ENCODE measurements at regions not wholly inside any gene's neighbourhood (a gene's known extent, or its start where the extent isn't known, plus 50 kb on each side); places are given as distances from the start of the nearest gene placed in this dataset.

- TF ChIP-seq, protein P1, sequence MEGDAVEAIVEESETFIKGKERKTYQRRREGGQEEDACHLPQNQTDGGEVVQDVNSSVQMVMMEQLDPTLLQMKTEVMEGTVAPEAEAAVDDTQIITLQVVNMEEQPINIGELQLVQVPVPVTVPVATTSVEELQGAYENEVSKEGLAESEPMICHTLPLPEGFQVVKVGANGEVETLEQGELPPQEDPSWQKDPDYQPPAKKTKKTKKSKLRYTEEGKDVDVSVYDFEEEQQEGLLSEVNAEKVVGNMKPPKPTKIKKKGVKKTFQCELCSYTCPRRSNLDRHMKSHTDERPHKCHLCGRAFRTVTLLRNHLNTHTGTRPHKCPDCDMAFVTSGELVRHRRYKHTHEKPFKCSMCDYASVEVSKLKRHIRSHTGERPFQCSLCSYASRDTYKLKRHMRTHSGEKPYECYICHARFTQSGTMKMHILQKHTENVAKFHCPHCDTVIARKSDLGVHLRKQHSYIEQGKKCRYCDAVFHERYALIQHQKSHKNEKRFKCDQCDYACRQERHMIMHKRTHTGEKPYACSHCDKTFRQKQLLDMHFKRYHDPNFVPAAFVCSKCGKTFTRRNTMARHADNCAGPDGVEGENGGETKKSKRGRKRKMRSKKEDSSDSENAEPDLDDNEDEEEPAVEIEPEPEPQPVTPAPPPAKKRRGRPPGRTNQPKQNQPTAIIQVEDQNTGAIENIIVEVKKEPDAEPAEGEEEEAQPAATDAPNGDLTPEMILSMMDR (IDR thresholded peaks at IDR 0.05): no peak
- TF ChIP-seq POLR2A (IDR thresholded peaks at IDR 0.05): no peak
Measured at GRCh38 chr2:120863661-120864320, 128.1 kb downstream of the GLI2 start.
